ENCODE measurements at regions not wholly inside any gene's neighbourhood (a gene's known extent, or its start where the extent isn't known, plus 50 kb on each side); places are given as distances from the start of the nearest gene placed in this dataset.

GRCh38 chr1:175882192-175882591 is 138.8 kb upstream of the TNR start:
- TF ChIP-seq EP300 (IDR thresholded peaks at IDR 0.05; ENCODE audit: borderline replicate concordance) (no peak), YY1 (IDR thresholded peaks at IDR 0.05; ENCODE audit: low read depth) (no peak), CEBPB (IDR thresholded peaks at IDR 0.05) (no peak), MAX (IDR thresholded peaks at IDR 0.05) (no peak), REST (IDR thresholded peaks at IDR 0.05; ENCODE audit: low read depth) (no peak), FOXM1 (IDR thresholded peaks at IDR 0.05; ENCODE audit: borderline replicate concordance, low read depth) (no peak), RAD21 (IDR thresholded peaks at IDR 0.05; ENCODE audit: low read depth) (no peak), TCF12 (IDR thresholded peaks at IDR 0.05; ENCODE audit: low read depth) (no peak), TAF1 (IDR thresholded peaks at IDR 0.05; ENCODE audit: low read depth) (no peak), USF1 (IDR thresholded peaks at IDR 0.05) (no peak), CREB1 (IDR thresholded peaks at IDR 0.05; ENCODE audit: low read depth) (no peak), ZBTB7A (IDR thresholded peaks at IDR 0.05; ENCODE audit: low read depth) (no peak), EGR1 (IDR thresholded peaks at IDR 0.05) (no peak), TEAD4 (IDR thresholded peaks at IDR 0.05) (no peak)

Data from Ishikawa (cell line).